IMR-90 (cell line): ENCODE measurements at regions not wholly inside any gene's neighbourhood (a gene's known extent, or its start where the extent isn't known, plus 50 kb on each side); places are given as distances from the start of the nearest gene placed in this dataset.

Source experiments
- ATAC-seq: fragments of 200-7000 bp; cut with Tn5 transposase; 2 replicates; pipeline ENCODE4 v1.9.1; 2020; ENCODE audit warnings: low read depth, mild to moderate bottlenecking, moderate library complexity
- BruUV-seq: library from RNA; stranded (reverse); fragments of 400-500 nt; replicated peaks from 2 replicates; lab custom pipeline; 2021; lab: Mats Ljungman, UMichigan
- CTCF ChIA-PET: fragments of 300-600 bp; formaldehyde crosslinking; extraction: SDS; loops from one replicate; lab custom pipeline; 2021; ENCODE audit warnings: antibody characterized with exemption; lab: Yijun Ruan, JAX
- POLR2A ChIA-PET: fragments of 300-600 bp; sonication (Branson Sonifier 250); formaldehyde crosslinking; loops from one replicate; lab custom pipeline; 2022; ENCODE audit warnings: antibody characterized with exemption; ENCODE audit not compliant: unreplicated experiment; lab: Charles Lee
- DNase-seq: peaks from one replicate; pipeline ENCODE4 v3.0.0; 2013
- H2AFZ ChIP-seq: replicated peaks from 2 replicates; pipeline ENCODE3; 2013; ENCODE audit warnings: low read length, mild to moderate bottlenecking; ENCODE audit not compliant: poor library complexity
- H2AK5ac ChIP-seq: 2 replicates; pipeline ENCODE4 v1.6.1; 2013; ENCODE audit warnings: low read depth, low read length, inconsistent platforms
- H2AK9ac ChIP-seq: replicated peaks from 2 replicates; pipeline ENCODE3; 2013; ENCODE audit warnings: mild to moderate bottlenecking, low read depth, low read length, moderate library complexity; ENCODE audit not compliant: poor library complexity
- H2BK120ac ChIP-seq: 2 replicates; pipeline ENCODE4 v1.6.1; 2013; ENCODE audit warnings: low read depth, low read length, inconsistent platforms
- H2BK15ac ChIP-seq: 3 replicates; pipeline ENCODE4 v1.6.1; 2013; ENCODE audit warnings: low read depth, low read length, inconsistent platforms
- H2BK20ac ChIP-seq: 2 replicates; pipeline ENCODE4 v1.6.1; 2013; ENCODE audit warnings: low read depth, mild to moderate bottlenecking, inconsistent platforms, low read length, moderate library complexity
- H2BK5ac ChIP-seq: 2 replicates; pipeline ENCODE4 v1.6.1; 2013; ENCODE audit warnings: mild to moderate bottlenecking, low read depth, low read length, inconsistent platforms; ENCODE audit not compliant: poor library complexity, severe bottlenecking
- H3K14ac ChIP-seq: replicated peaks from 2 replicates; pipeline ENCODE4 v1.6.1; 2013; ENCODE audit warnings: low read depth, low read length, inconsistent platforms
- H3K18ac ChIP-seq: 2 replicates; pipeline ENCODE4 v1.6.1; 2013; ENCODE audit warnings: low read depth, low read length, control low read depth
- H3K23ac ChIP-seq: 2 replicates; pipeline ENCODE4 v1.6.1; 2013; ENCODE audit warnings: low read depth, low read length, inconsistent platforms
- H3K27ac ChIP-seq: 2 replicates; pipeline ENCODE4 v1.5.1; 2013; ENCODE audit warnings: mild to moderate bottlenecking, control low read depth, low read length; ENCODE audit not compliant: insufficient read depth
- H3K27me3 ChIP-seq: 2 replicates; pipeline ENCODE4 v1.6.1; 2013; ENCODE audit warnings: low read length; ENCODE audit not compliant: control insufficient read depth, insufficient read depth
- H3K36me3 ChIP-seq: 2 replicates; pipeline ENCODE4 v1.6.1; 2013; ENCODE audit warnings: low read length, mixed read lengths; ENCODE audit not compliant: control insufficient read depth, insufficient read depth
- H3K4ac ChIP-seq: 2 replicates; pipeline ENCODE4 v1.6.1; 2013; ENCODE audit warnings: low read depth, low read length, inconsistent platforms
- H3K4me1 ChIP-seq: 2 replicates; pipeline ENCODE4 v1.6.1; 2013; ENCODE audit warnings: low read length, mixed read lengths; ENCODE audit not compliant: control insufficient read depth, insufficient read depth
- H3K4me2 ChIP-seq: 2 replicates; pipeline ENCODE4 v1.6.1; 2013; ENCODE audit warnings: low read depth, mild to moderate bottlenecking, control low read depth, low read length, moderate library complexity
- H3K4me3 ChIP-seq: 2 replicates; pipeline ENCODE4 v1.5.1; 2013; ENCODE audit warnings: low read depth, mild to moderate bottlenecking, control low read depth, low read length, moderate library complexity; ENCODE audit not compliant: insufficient read depth
- H3K56ac ChIP-seq: 2 replicates; pipeline ENCODE4 v1.6.1; 2013; ENCODE audit warnings: low read length, inconsistent platforms; ENCODE audit not compliant: insufficient read depth; ENCODE audit errors: extremely low read depth
- H3K79me1 ChIP-seq, 2 experiments: 2 replicates each; pipeline ENCODE4 v1.6.1; 2013; ENCODE audit warnings: low read length in 2 of 2, inconsistent platforms in 1 of 2, low read depth in 1 of 2
- H3K9ac ChIP-seq: 2 replicates; pipeline ENCODE4 v1.6.1; 2013; ENCODE audit warnings: low read depth, low read length, control low read depth
- H3K9me1 ChIP-seq: 2 replicates; pipeline ENCODE4 v1.6.1; 2013; ENCODE audit warnings: low read length, inconsistent platforms; ENCODE audit not compliant: insufficient read depth
- H3K9me3 ChIP-seq: 2 replicates; pipeline ENCODE4 v1.6.1; 2013; ENCODE audit warnings: low read length; ENCODE audit not compliant: control insufficient read depth, insufficient read depth
- H4K20me1 ChIP-seq: 2 replicates; pipeline ENCODE4 v1.6.1; 2013; ENCODE audit warnings: low read length, inconsistent platforms; ENCODE audit not compliant: insufficient read depth
- H4K5ac ChIP-seq: 2 replicates; pipeline ENCODE4 v1.6.1; 2013; ENCODE audit warnings: mild to moderate bottlenecking, low read depth, low read length, control low read depth
- H4K8ac ChIP-seq, 2 experiments: 2 replicates each; pipeline ENCODE4 v1.6.1; 2013; ENCODE audit warnings: low read depth in 2 of 2, low read length in 2 of 2, control low read depth in 1 of 2, inconsistent platforms in 1 of 2
- H4K91ac ChIP-seq: 2 replicates; pipeline ENCODE4 v1.6.1; 2013; ENCODE audit warnings: low read depth, low read length, inconsistent platforms; ENCODE audit not compliant: insufficient read depth
- BHLHE40 ChIP-seq: fragments of 150-350 bp; IDR thresholded peaks from 2 replicates; pipeline ENCODE4 v1.6.1; 2016; ENCODE audit warnings: mild to moderate bottlenecking, low read depth, low read length
- CEBPB ChIP-seq: IDR thresholded peaks from 2 replicates; pipeline ENCODE4 v1.6.1; 2012; ENCODE audit warnings: low read depth, low read length, improper control_type of control experiment
- CHD1 ChIP-seq: IDR thresholded peaks from 2 replicates; pipeline ENCODE4 v1.6.1; 2012; ENCODE audit warnings: low read depth, low read length, improper control_type of control experiment
- CTCF ChIP-seq: conservative IDR thresholded peaks from 2 replicates; pipeline ENCODE4 v1.5.1; 2012; ENCODE audit warnings: mild to moderate bottlenecking, low read depth, low read length, improper control_type of control experiment
- ELK1 ChIP-seq: fragments of 150-350 bp; IDR thresholded peaks from 2 replicates; pipeline ENCODE4 v1.6.1; 2016; ENCODE audit warnings: low read depth, mild to moderate bottlenecking, low read length, moderate library complexity, borderline replicate concordance
- FOS ChIP-seq: fragments of 150-350 bp; IDR thresholded peaks from 2 replicates; pipeline ENCODE4 v1.6.1; 2016; ENCODE audit warnings: low read depth, low read length
- MAFK ChIP-seq: IDR thresholded peaks from 2 replicates; pipeline ENCODE4 v1.6.1; 2012; ENCODE audit warnings: low read depth, low read length, improper control_type of control experiment
- MAZ ChIP-seq: IDR thresholded peaks from 2 replicates; pipeline ENCODE4 v1.6.1; 2012; ENCODE audit warnings: low read depth, mild to moderate bottlenecking, low read length, improper control_type of control experiment, moderate library complexity, borderline replicate concordance
- MXI1 ChIP-seq: IDR thresholded peaks from 2 replicates; pipeline ENCODE4 v1.6.1; 2012; ENCODE audit warnings: low read depth, mild to moderate bottlenecking, low read length, moderate library complexity, borderline replicate concordance
- NFE2L2 ChIP-seq: fragments of 150-350 bp; IDR thresholded peaks from 2 replicates; pipeline ENCODE4 v1.6.1; 2016; ENCODE audit warnings: low read depth, mild to moderate bottlenecking, low read length
- POLR2A ChIP-seq: IDR thresholded peaks from 2 replicates; pipeline ENCODE4 v1.6.1; 2012; ENCODE audit warnings: mild to moderate bottlenecking, low read depth, low read length
- RAD21 ChIP-seq: IDR thresholded peaks from 2 replicates; pipeline ENCODE4 v1.6.1; 2012; ENCODE audit warnings: low read length, improper control_type of control experiment
- RCOR1 ChIP-seq: IDR thresholded peaks from 2 replicates; pipeline ENCODE4 v1.6.1; 2012; ENCODE audit warnings: mild to moderate bottlenecking, low read length, improper control_type of control experiment; ENCODE audit not compliant: insufficient replicate concordance
- RFX5 ChIP-seq: IDR thresholded peaks from 2 replicates; pipeline ENCODE4 v1.8.0; 2012; ENCODE audit warnings: low read depth, mild to moderate bottlenecking, low read length, moderate library complexity
- SMC3 ChIP-seq: fragments of 150-350 bp; IDR thresholded peaks from 2 replicates; pipeline ENCODE4 v1.6.1; 2016; ENCODE audit warnings: low read depth, mild to moderate bottlenecking, antibody characterized with exemption, low read length, moderate library complexity
- USF2 ChIP-seq: fragments of 150-350 bp; IDR thresholded peaks from 2 replicates; pipeline ENCODE4 v1.6.1; 2017; ENCODE audit warnings: mild to moderate bottlenecking, antibody characterized with exemption, low read length, low read depth
- WGBS, 2 experiments: methylation state at CpG; one replicate each; pipeline versions ENCODE4 v1.1.5 to v1.1.7; 2013; ENCODE audit warnings: missing lambda C conversion rate in 2 of 2; ENCODE audit not compliant: insufficient read length in 1 of 2; ENCODE audit errors: extremely low coverage in 2 of 2; 5-methylcytosine and 5-hydroxymethylcytosine counted together
- dilution Hi-C: fragments of 300-500 bp; cut with HindIII; formaldehyde crosslinking; loops from one replicate; pipeline ENCODE4 v1.14.3; 2018; ENCODE audit warnings: low sequenced_read_pairs; ENCODE audit not compliant: unreplicated experiment
- in situ Hi-C: fragments of 300-500 bp; cut with MboI; formaldehyde crosslinking; loops from 3 replicates; pipeline ENCODE4 v1.14.3; 2019; ENCODE audit warnings: low sequenced_read_pairs, inconsistent platforms, mixed read lengths
- intact Hi-C: fragments of 100-400 bp; cut with micrococcal nuclease; formaldehyde crosslinking; loops from 2 replicates; pipeline ENCODE4 v1.10.0; 2022

- Histone ChIP-seq H3K23ac (no peak overlapping the region), H4K5ac (no peak overlapping the region), H3K4me1 (no peaks in the 10 kb centered on the region; the same call in 1 of the 2 replicates), H4K91ac (no peak overlapping the region), H2BK120ac (no peak overlapping the region), H3K18ac (no peak overlapping the region), H2AK5ac (no peak overlapping the region), H3K4ac (no peak overlapping the region), H2AFZ (no peak overlapping the region), H2BK15ac (no peak overlapping the region), H4K20me1 (no peaks in the 10 kb centered on the region), H4K8ac (no peak overlapping the region), H3K4me2 (no peak overlapping the region), H2BK20ac (no peak overlapping the region), H3K27ac (no peak overlapping the region), H2BK5ac (no peak overlapping the region), H3K9me1 (no peaks in the 10 kb centered on the region), H3K4me3 (no peak overlapping the region), H3K14ac (no peak overlapping the region), H3K9ac (no peak overlapping the region), H2AK9ac (no peak overlapping the region), H3K9me3 (peaks cover 3% of the 10 kb centered on the region; the same call in 1 of the 2 replicates), H3K36me3 (no peaks in the 10 kb centered on the region), H3K56ac (no peak overlapping the region), H3K79me1 (no peaks in the 10 kb centered on the region), H3K27me3 (no peaks in the 10 kb centered on the region)
- CTCF ChIA-PET = interaction anchor here (0.5 kb wide), 1 partner anchor 12 kb away, joined by 4 read pairs; no protein-coding TSS in a partner anchor
- WGBS, 2 experiments = no CpG with 5 or more reads among the region's 2 CpGs
- DNase-seq (no peak), ATAC-seq (no peak)
- dilution Hi-C loops = no loop called here
- in situ Hi-C loops = no loop called here
- POLR2A ChIA-PET = interaction anchor here (0.7 kb wide), 1 partner anchor 18 kb away, joined by 3 read pairs; no protein-coding TSS in a partner anchor
- intact Hi-C loops = no loop called here
- BruUV-seq = no TSS peak
- TF ChIP-seq MAZ (no peak), BHLHE40 (no peak), MAFK (no peak), RAD21 (no peak), POLR2A (no peak), ELK1 (no peak), USF2 (no peak), CEBPB (no peak), CTCF (no peak), RFX5 (no peak), NFE2L2 (no peak), CHD1 (no peak), RCOR1 (no peak), MXI1 (no peak), SMC3 (no peak), FOS (no peak)
Observed at GRCh38 chr5:8598996-8599395, 730.0 kb downstream of the MTRR start.
